ENCODE measurements at regions not wholly inside any gene's neighbourhood (a gene's known extent, or its start where the extent isn't known, plus 50 kb on each side); places are given as distances from the start of the nearest gene placed in this dataset.

GRCh38 chr16:31700530-31701388, 172.8 kb upstream of the ZNF267 start:
- no peak for TF ChIP-seq TCF12 (IDR thresholded peaks at IDR 0.05; ENCODE audit: low read depth)
- peak; percentile 65 for TF ChIP-seq TAF1 (IDR thresholded peaks at IDR 0.05; ENCODE audit: low read depth)
- TF ChIP-seq YY1 (IDR thresholded peaks at IDR 0.05; ENCODE audit: low read depth), result 0 out of 2 replicates have a peak, but pooled peaks have one; percentile 20

GRCh38 chr16:31701734-31702133, 171.9 kb upstream of the ZNF267 start:
- TF ChIP-seq ZBTB7A (IDR thresholded peaks at IDR 0.05; ENCODE audit: low read depth) (no peak), YY1 (IDR thresholded peaks at IDR 0.05; ENCODE audit: low read depth) (no peak), TEAD4 (IDR thresholded peaks at IDR 0.05) (no peak), REST (IDR thresholded peaks at IDR 0.05; ENCODE audit: low read depth) (no peak), TCF12 (IDR thresholded peaks at IDR 0.05; ENCODE audit: low read depth) (no peak), CEBPB (IDR thresholded peaks at IDR 0.05) (no peak), EGR1 (IDR thresholded peaks at IDR 0.05) (no peak)

GRCh38 chr16:31702796-31703195, 170.8 kb upstream of the ZNF267 start:
- no peak for TF ChIP-seq CREB1 (IDR thresholded peaks at IDR 0.05; ENCODE audit: low read depth)
- TF ChIP-seq EGR1 (IDR thresholded peaks at IDR 0.05), result no peak
- no peak for TF ChIP-seq REST (IDR thresholded peaks at IDR 0.05; ENCODE audit: low read depth)
- TF ChIP-seq FOXM1 (IDR thresholded peaks at IDR 0.05; ENCODE audit: borderline replicate concordance, low read depth), result no peak
- no peak for TF ChIP-seq USF1 (IDR thresholded peaks at IDR 0.05)
- TF ChIP-seq RAD21 (IDR thresholded peaks at IDR 0.05; ENCODE audit: low read depth), result no peak
- TF ChIP-seq NFIC (IDR thresholded peaks at IDR 0.05), result no peak
- TF ChIP-seq CEBPB (IDR thresholded peaks at IDR 0.05), result no peak
- TF ChIP-seq MAX (IDR thresholded peaks at IDR 0.05), result no peak
- no peak for TF ChIP-seq TCF12 (IDR thresholded peaks at IDR 0.05; ENCODE audit: low read depth)
- no peak for TF ChIP-seq ZBTB7A (IDR thresholded peaks at IDR 0.05; ENCODE audit: low read depth)
- TF ChIP-seq YY1 (IDR thresholded peaks at IDR 0.05; ENCODE audit: low read depth), result no peak
- TF ChIP-seq TAF1 (IDR thresholded peaks at IDR 0.05; ENCODE audit: low read depth), result no peak
- no peak for TF ChIP-seq EP300 (IDR thresholded peaks at IDR 0.05; ENCODE audit: borderline replicate concordance)
- TF ChIP-seq TEAD4 (IDR thresholded peaks at IDR 0.05), result no peak

- TF ChIP-seq ZBTB7A (IDR thresholded peaks at IDR 0.05; ENCODE audit: low read depth) (no peak), CREB1 (IDR thresholded peaks at IDR 0.05; ENCODE audit: low read depth) (no peak), EP300 (IDR thresholded peaks at IDR 0.05; ENCODE audit: borderline replicate concordance) (no peak), TCF12 (IDR thresholded peaks at IDR 0.05; ENCODE audit: low read depth) (no peak), YY1 (IDR thresholded peaks at IDR 0.05; ENCODE audit: low read depth) (no peak), RAD21 (IDR thresholded peaks at IDR 0.05; ENCODE audit: low read depth) (no peak), TAF1 (IDR thresholded peaks at IDR 0.05; ENCODE audit: low read depth) (no peak), FOXM1 (IDR thresholded peaks at IDR 0.05; ENCODE audit: borderline replicate concordance, low read depth) (no peak), MAX (IDR thresholded peaks at IDR 0.05) (no peak), CEBPB (IDR thresholded peaks at IDR 0.05) (no peak), TEAD4 (IDR thresholded peaks at IDR 0.05) (no peak), EGR1 (IDR thresholded peaks at IDR 0.05) (no peak), NFIC (IDR thresholded peaks at IDR 0.05) (no peak), USF1 (IDR thresholded peaks at IDR 0.05) (no peak), REST (IDR thresholded peaks at IDR 0.05; ENCODE audit: low read depth) (no peak)
These were observed 170.0 kb upstream of the ZNF267 start for GRCh38 chr16:31703526-31704128.

Data from Ishikawa (cell line).